ENCODE measurements at regions not wholly inside any gene's neighbourhood (a gene's known extent, or its start where the extent isn't known, plus 50 kb on each side); places are given as distances from the start of the nearest gene placed in this dataset.

- TF ChIP-seq CTCF (IDR thresholded peaks at IDR 0.05), result no peak
- no peak for TF ChIP-seq POLR2A (IDR thresholded peaks at IDR 0.05)
- no peak for TF ChIP-seq EP300 (IDR thresholded peaks at IDR 0.05)
Measured at GRCh38 chr2:76564734-76565133, 854.0 kb upstream of the GCFC2 start.
